22Rv1 (cell line): ENCODE measurements at regions not wholly inside any gene's neighbourhood (a gene's known extent, or its start where the extent isn't known, plus 50 kb on each side); places are given as distances from the start of the nearest gene placed in this dataset.

Experiments
- ZFX ChIP-seq: fragments of 450-650 bp; IDR thresholded peaks from 2 replicates; pipeline ENCODE4 v1.6.1; 2017; ENCODE audit warnings: antibody characterized with exemption, borderline replicate concordance
- TF ChIP-seq, protein P1 (sequence below): fragments of 450-650 bp; IDR thresholded peaks from 2 replicates; pipeline ENCODE4 v1.5.1; 2017; ENCODE audit warnings: mild to moderate bottlenecking

DNA sequence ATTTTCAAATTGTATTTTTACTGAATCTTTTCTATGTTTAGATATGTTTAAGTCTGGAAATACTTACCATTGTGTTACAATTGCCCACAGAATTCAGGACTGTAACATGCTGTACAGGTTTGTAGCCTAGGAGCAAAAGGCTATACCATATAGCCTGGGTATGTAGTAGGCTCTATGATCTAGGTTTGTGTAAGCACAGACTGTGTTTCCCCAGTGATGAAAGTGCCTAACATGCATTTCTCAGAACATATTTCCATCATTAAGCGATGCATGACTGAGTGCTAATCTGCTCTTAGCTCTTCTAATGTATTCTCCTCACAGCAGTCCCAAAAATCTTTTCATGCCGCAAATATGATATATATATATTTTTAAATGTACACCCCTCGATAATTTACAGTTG is 166.7 kb upstream of the PPP2R2B start:
- TF ChIP-seq, protein P1, sequence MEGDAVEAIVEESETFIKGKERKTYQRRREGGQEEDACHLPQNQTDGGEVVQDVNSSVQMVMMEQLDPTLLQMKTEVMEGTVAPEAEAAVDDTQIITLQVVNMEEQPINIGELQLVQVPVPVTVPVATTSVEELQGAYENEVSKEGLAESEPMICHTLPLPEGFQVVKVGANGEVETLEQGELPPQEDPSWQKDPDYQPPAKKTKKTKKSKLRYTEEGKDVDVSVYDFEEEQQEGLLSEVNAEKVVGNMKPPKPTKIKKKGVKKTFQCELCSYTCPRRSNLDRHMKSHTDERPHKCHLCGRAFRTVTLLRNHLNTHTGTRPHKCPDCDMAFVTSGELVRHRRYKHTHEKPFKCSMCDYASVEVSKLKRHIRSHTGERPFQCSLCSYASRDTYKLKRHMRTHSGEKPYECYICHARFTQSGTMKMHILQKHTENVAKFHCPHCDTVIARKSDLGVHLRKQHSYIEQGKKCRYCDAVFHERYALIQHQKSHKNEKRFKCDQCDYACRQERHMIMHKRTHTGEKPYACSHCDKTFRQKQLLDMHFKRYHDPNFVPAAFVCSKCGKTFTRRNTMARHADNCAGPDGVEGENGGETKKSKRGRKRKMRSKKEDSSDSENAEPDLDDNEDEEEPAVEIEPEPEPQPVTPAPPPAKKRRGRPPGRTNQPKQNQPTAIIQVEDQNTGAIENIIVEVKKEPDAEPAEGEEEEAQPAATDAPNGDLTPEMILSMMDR = no peak
- TF ChIP-seq ZFX = no peak
